ENCODE measurements at regions not wholly inside any gene's neighbourhood (a gene's known extent, or its start where the extent isn't known, plus 50 kb on each side); places are given as distances from the start of the nearest gene placed in this dataset.
A peak's percentile ranks its signal among the peaks of the same experiment; 100 is the strongest.
"Not testable (repeated sequence)": the region's sequence is repeated elsewhere in the genome, so short reads cannot be mapped to it uniquely, and the experiment has no call there.

- no peak for DNase-seq
Observed at GRCh38 chr18:43341014-43341413, 63.7 kb upstream of the SYT4 start.

- no peak for DNase-seq
Observed at GRCh38 chr18:43350176-43350575, 72.9 kb upstream of the SYT4 start.

GRCh38 chr18:43364535-43364934 is 87.2 kb upstream of the SYT4 start:
- no peak for DNase-seq

GRCh38 chr18:43367895-43368294 is 90.6 kb upstream of the SYT4 start:
- no peak for DNase-seq

GRCh38 chr18:43369311-43369710 is 92.0 kb upstream of the SYT4 start:
- not testable (repeated sequence) for DNase-seq

- DNase-seq: no peak
Observed at GRCh38 chr18:43372773-43373172, 95.5 kb upstream of the SYT4 start.

- no peak for DNase-seq
Observed at GRCh38 chr18:43380104-43380672, 102.9 kb upstream of the SYT4 start.

GRCh38 chr18:43382641-43383403 is 105.5 kb upstream of the SYT4 start:
- no peak for DNase-seq

- DNase-seq: no peak
Observed at GRCh38 chr18:43389163-43389562, 111.9 kb upstream of the SYT4 start.

GRCh38 chr18:43392168-43392567 is 114.9 kb upstream of the SYT4 start:
- DNase-seq: no peak

GRCh38 chr18:43393174-43393573 is 115.9 kb upstream of the SYT4 start:
- no peak for DNase-seq

GRCh38 chr18:43396266-43396665 is 119.0 kb upstream of the SYT4 start:
- DNase-seq: peak in 1 of 2 experiments; percentile 2

- DNase-seq: no peak
Observed at GRCh38 chr18:43398601-43399000, 121.3 kb upstream of the SYT4 start.

- no peak for DNase-seq
Observed at GRCh38 chr18:43405097-43405496, 127.8 kb upstream of the SYT4 start.

GRCh38 chr18:43414006-43414405 is 136.7 kb upstream of the SYT4 start:
- no peak for DNase-seq

- no peak for DNase-seq
Observed at GRCh38 chr18:43420091-43420490, 142.8 kb upstream of the SYT4 start.

- no peak for DNase-seq
Observed at GRCh38 chr18:43420950-43421349, 143.7 kb upstream of the SYT4 start.

- no peak for DNase-seq
Observed at GRCh38 chr18:43422518-43422917, 145.2 kb upstream of the SYT4 start.

GRCh38 chr18:43435851-43436250 is 158.6 kb upstream of the SYT4 start:
- DNase-seq: no peak

- DNase-seq: no peak
Observed at GRCh38 chr18:43442131-43442530, 164.8 kb upstream of the SYT4 start.

GRCh38 chr18:43442571-43442970 is 165.3 kb upstream of the SYT4 start:
- DNase-seq: no peak

- no peak for DNase-seq
Observed at GRCh38 chr18:43465483-43465882, 188.2 kb upstream of the SYT4 start.

GRCh38 chr18:43471873-43472272 is 194.6 kb upstream of the SYT4 start:
- no peak for DNase-seq

- DNase-seq: no peak
Observed at GRCh38 chr18:43481069-43481468, 203.8 kb upstream of the SYT4 start.

- DNase-seq: no peak
Observed at GRCh38 chr18:43482136-43482535, 204.8 kb upstream of the SYT4 start.
